Non-pigmented ciliary epithelial cell (primary cell): ENCODE measurements at regions not wholly inside any gene's neighbourhood (a gene's known extent, or its start where the extent isn't known, plus 50 kb on each side); places are given as distances from the start of the nearest gene placed in this dataset.

ENCODE experiments used
- DNase-seq: peaks from one replicate; pipeline ENCODE4 v3.0.0-alpha.2; 2010; ENCODE audit warnings: low read depth

- DNase-seq, result no peak
These were observed 50.7 kb upstream of the TOX2 start for GRCh38 chr20:43863821-43864544.

GRCh38 chr20:43863330-43863729 lies 51.3 kb upstream of the TOX2 start:
- no peak for DNase-seq

- DNase-seq, result no peak
These were observed 52.2 kb upstream of the TOX2 start for GRCh38 chr20:43862438-43862837.

GRCh38 chr20:43859994-43860393 lies 54.7 kb upstream of the TOX2 start:
- DNase-seq, result no peak

GRCh38 chr20:43857932-43858331 lies 56.7 kb upstream of the TOX2 start:
- DNase-seq, result no peak

GRCh38 chr20:43857127-43857526 lies 57.5 kb upstream of the TOX2 start:
- DNase-seq, result no peak

GRCh38 chr20:43855803-43856202 lies 58.8 kb upstream of the TOX2 start:
- DNase-seq, result no peak

- DNase-seq, result no peak
These were observed 60.7 kb upstream of the TOX2 start for GRCh38 chr20:43853918-43854317.

- no peak for DNase-seq
These were observed 61.4 kb upstream of the TOX2 start for GRCh38 chr20:43853174-43853803.

- no peak for DNase-seq
These were observed 65.0 kb upstream of the TOX2 start for GRCh38 chr20:43849496-43850186.

- no peak for DNase-seq
These were observed 68.1 kb upstream of the TOX2 start for GRCh38 chr20:43846516-43846905.

GRCh38 chr20:43844778-43845614 lies 69.7 kb upstream of the TOX2 start:
- peak; percentile 89 for DNase-seq

- no peak for DNase-seq
These were observed 70.5 kb upstream of the TOX2 start for GRCh38 chr20:43843965-43844660.

GRCh38 chr20:43843096-43843964 lies 71.3 kb upstream of the TOX2 start:
- DNase-seq, result peak; percentile 82

- no peak for DNase-seq
These were observed 72.3 kb upstream of the TOX2 start for GRCh38 chr20:43842126-43843020.

GRCh38 chr20:43840382-43841070 lies 74.1 kb upstream of the TOX2 start:
- no peak for DNase-seq

- no peak for DNase-seq
These were observed 74.9 kb upstream of the TOX2 start for GRCh38 chr20:43839793-43840199.

- no peak for DNase-seq
These were observed 76.0 kb upstream of the TOX2 start for GRCh38 chr20:43838703-43839060.
